SK-N-SH treated with all-trans-retinoic acid at 6 μM for 48 hours (cell line): ENCODE measurements at regions not wholly inside any gene's neighbourhood (a gene's known extent, or its start where the extent isn't known, plus 50 kb on each side); places are given as distances from the start of the nearest gene placed in this dataset.

Experiments
- ATAC-seq: fragments of 200-7000 bp; cut with Tn5 transposase; 3 replicates; pipeline ENCODE4 v1.9.1; 2020; ENCODE audit warnings: mild to moderate bottlenecking, moderate library complexity
- ARNTL ChIP-seq: fragments of 450-650 bp; formaldehyde crosslinking; IDR thresholded peaks from 2 replicates; pipeline ENCODE4 v1.5.0; 2020; ENCODE audit warnings: low read depth, mild to moderate bottlenecking, moderate library complexity, borderline replicate concordance
- BACH2 ChIP-seq: fragments of 250-450 bp; sonication (Bioruptor Pico); IDR thresholded peaks from 2 replicates; pipeline ENCODE4 v1.9.0; 2021; ENCODE audit warnings: mild to moderate bottlenecking, borderline replicate concordance
- CSDC2 ChIP-seq: fragments of 250-450 bp; sonication (Bioruptor Pico); IDR thresholded peaks from 2 replicates; pipeline ENCODE4 v1.5.0; 2020; ENCODE audit warnings: mild to moderate bottlenecking, moderate library complexity
- ESRRG ChIP-seq: fragments of 250-450 bp; sonication (Bioruptor Pico); IDR thresholded peaks from 2 replicates; pipeline ENCODE4 v1.6.1; 2021; ENCODE audit warnings: mild to moderate bottlenecking
- GLIS3 ChIP-seq: fragments of 250-450 bp; sonication (Bioruptor Pico); IDR thresholded peaks from 2 replicates; pipeline ENCODE4 v1.5.0; 2020; ENCODE audit warnings: mild to moderate bottlenecking, moderate library complexity
- ISL1 ChIP-seq: fragments of 250-450 bp; sonication (Bioruptor Pico); IDR thresholded peaks from 2 replicates; pipeline ENCODE4 v2.1.2; 2022; ENCODE audit warnings: mild to moderate bottlenecking, moderate library complexity
- OSR1 ChIP-seq: fragments of 250-450 bp; sonication (Bioruptor Pico); IDR thresholded peaks from 2 replicates; pipeline ENCODE4 v1.8.0; 2022; ENCODE audit warnings: moderate library complexity, mild to moderate bottlenecking, inconsistent platforms
- PPARA ChIP-seq: fragments of 250-450 bp; sonication (Bioruptor Pico); IDR thresholded peaks from 2 replicates; pipeline ENCODE4 v1.5.0; 2020; ENCODE audit warnings: mild to moderate bottlenecking, borderline replicate concordance
- RARB ChIP-seq: fragments of 250-450 bp; sonication (Bioruptor Pico); IDR thresholded peaks from 2 replicates; pipeline ENCODE4 v1.8.0; 2021; ENCODE audit warnings: mild to moderate bottlenecking, moderate library complexity
- SNAI2 ChIP-seq: fragments of 250-450 bp; sonication (Bioruptor Pico); IDR thresholded peaks from 2 replicates; pipeline ENCODE4 v1.5.0; 2020; ENCODE audit warnings: mild to moderate bottlenecking, moderate library complexity
- TCF4 ChIP-seq: fragments of 250-450 bp; sonication (Bioruptor Pico); IDR thresholded peaks from 2 replicates; pipeline ENCODE4 v1.8.0; 2021; ENCODE audit warnings: mild to moderate bottlenecking, moderate library complexity, borderline replicate concordance
- TOX ChIP-seq: fragments of 250-450 bp; sonication (Bioruptor Pico); IDR thresholded peaks from 2 replicates; pipeline ENCODE4 v1.8.0; 2021; ENCODE audit warnings: mild to moderate bottlenecking, moderate library complexity, borderline replicate concordance
- ZC3H10 ChIP-seq: fragments of 250-450 bp; sonication (Bioruptor Pico); IDR thresholded peaks from 2 replicates; pipeline ENCODE4 v1.5.1; 2021; ENCODE audit warnings: mild to moderate bottlenecking, moderate library complexity
- ZFP3 ChIP-seq: fragments of 250-450 bp; sonication (Bioruptor Pico); IDR thresholded peaks from 2 replicates; pipeline ENCODE4 v1.5.0; 2020; ENCODE audit warnings: mild to moderate bottlenecking, moderate library complexity
- ZFP30 ChIP-seq: fragments of 450-650 bp; formaldehyde crosslinking; IDR thresholded peaks from 2 replicates; pipeline ENCODE4 v1.5.0; 2022; ENCODE audit warnings: mild to moderate bottlenecking, moderate library complexity
- ZNF565 ChIP-seq: fragments of 450-650 bp; formaldehyde crosslinking; conservative IDR thresholded peaks from 2 replicates; pipeline ENCODE4 v1.5.0; 2020; ENCODE audit warnings: low read depth, mild to moderate bottlenecking, moderate library complexity
- ZNF70 ChIP-seq: fragments of 450-650 bp; formaldehyde crosslinking; IDR thresholded peaks from 2 replicates; pipeline ENCODE4 v1.5.0; 2020; ENCODE audit warnings: mild to moderate bottlenecking, moderate library complexity
- ZNF8 ChIP-seq: fragments of 450-650 bp; formaldehyde crosslinking; IDR thresholded peaks from 2 replicates; pipeline ENCODE4 v1.5.0; 2020; ENCODE audit warnings: mild to moderate bottlenecking, moderate library complexity
- TF ChIP-seq, protein P1 (sequence below): fragments of 250-450 bp; sonication (Bioruptor Pico); IDR thresholded peaks from 2 replicates; pipeline ENCODE4 v1.5.1; 2021; ENCODE audit warnings: mild to moderate bottlenecking, moderate library complexity
- TF ChIP-seq, protein P2 (sequence below): fragments of 250-450 bp; sonication (Bioruptor Pico); IDR thresholded peaks from 2 replicates; pipeline ENCODE4 v1.8.0; 2020; ENCODE audit warnings: mild to moderate bottlenecking, moderate library complexity, borderline replicate concordance
- TF ChIP-seq, protein P3 (sequence below): fragments of 250-450 bp; sonication (Bioruptor Pico); IDR thresholded peaks from 2 replicates; pipeline ENCODE4 v1.5.1; 2020; ENCODE audit warnings: low read depth, mild to moderate bottlenecking, moderate library complexity
- TF ChIP-seq, protein P4 (sequence below): fragments of 250-450 bp; sonication (Bioruptor Pico); IDR thresholded peaks from 2 replicates; pipeline ENCODE4 v1.8.0; 2021; ENCODE audit warnings: low read depth, mild to moderate bottlenecking, moderate library complexity, borderline replicate concordance

DNA sequence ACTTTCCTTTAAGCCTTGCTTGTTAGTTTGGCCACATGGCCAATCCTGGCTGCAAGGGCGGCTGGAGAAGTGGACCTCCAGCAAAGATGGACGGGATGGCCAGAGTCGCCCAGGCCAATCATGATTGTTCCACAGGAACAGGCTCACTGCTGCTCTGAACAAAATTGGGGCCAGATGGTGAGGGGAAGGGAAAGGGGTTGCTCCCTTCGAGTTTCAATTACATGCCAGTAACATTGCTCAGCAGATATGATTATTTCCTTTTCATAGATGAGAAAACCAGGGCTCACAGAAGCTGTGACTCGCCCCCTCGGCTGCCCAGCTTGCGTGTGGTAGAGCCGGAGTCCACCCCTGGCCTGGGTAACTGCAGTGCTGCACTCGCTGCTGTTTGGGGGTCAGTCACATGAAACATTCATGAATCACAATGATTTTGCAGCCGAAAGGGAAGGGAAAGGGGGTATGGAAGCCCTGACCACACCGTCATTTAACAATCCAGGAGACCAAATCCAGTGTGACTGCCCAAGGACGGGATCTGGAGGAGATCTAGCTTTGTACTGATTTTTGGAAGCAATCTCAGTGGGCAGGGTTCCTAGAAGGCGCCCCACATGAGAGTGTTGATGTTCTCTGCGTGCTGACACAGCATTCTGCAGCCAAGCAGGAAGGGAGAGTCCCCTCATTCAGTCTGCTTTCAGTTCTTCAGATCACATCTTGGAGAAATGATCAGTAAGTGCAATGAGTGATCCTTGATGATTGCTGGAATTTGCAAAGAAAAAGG, 77.3 kb upstream of the MSX1 start:
- peak; percentile 66 for ATAC-seq
- no peak for TF ChIP-seq TCF4 (CRISPR knock-in tag)
- TF ChIP-seq ARNTL (CRISPR knock-in tag): no peak
- TF ChIP-seq OSR1 (CRISPR knock-in tag): no peak
- no peak for TF ChIP-seq GLIS3 (CRISPR knock-in tag)
- no peak for TF ChIP-seq BACH2
- no peak for TF ChIP-seq RARB (CRISPR knock-in tag)
- TF ChIP-seq TOX (CRISPR knock-in tag): no peak
- no peak for TF ChIP-seq ZNF565 (CRISPR knock-in tag)
- TF ChIP-seq, protein P1, sequence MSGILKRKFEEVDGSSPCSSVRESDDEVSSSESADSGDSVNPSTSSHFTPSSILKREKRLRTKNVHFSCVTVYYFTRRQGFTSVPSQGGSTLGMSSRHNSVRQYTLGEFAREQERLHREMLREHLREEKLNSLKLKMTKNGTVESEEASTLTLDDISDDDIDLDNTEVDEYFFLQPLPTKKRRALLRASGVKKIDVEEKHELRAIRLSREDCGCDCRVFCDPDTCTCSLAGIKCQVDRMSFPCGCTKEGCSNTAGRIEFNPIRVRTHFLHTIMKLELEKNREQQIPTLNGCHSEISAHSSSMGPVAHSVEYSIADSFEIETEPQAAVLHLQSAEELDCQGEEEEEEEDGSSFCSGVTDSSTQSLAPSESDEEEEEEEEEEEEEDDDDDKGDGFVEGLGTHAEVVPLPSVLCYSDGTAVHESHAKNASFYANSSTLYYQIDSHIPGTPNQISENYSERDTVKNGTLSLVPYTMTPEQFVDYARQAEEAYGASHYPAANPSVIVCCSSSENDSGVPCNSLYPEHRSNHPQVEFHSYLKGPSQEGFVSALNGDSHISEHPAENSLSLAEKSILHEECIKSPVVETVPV (CRISPR knock-in tag): no peak
- no peak for TF ChIP-seq ZNF70 (CRISPR knock-in tag)

DNA sequence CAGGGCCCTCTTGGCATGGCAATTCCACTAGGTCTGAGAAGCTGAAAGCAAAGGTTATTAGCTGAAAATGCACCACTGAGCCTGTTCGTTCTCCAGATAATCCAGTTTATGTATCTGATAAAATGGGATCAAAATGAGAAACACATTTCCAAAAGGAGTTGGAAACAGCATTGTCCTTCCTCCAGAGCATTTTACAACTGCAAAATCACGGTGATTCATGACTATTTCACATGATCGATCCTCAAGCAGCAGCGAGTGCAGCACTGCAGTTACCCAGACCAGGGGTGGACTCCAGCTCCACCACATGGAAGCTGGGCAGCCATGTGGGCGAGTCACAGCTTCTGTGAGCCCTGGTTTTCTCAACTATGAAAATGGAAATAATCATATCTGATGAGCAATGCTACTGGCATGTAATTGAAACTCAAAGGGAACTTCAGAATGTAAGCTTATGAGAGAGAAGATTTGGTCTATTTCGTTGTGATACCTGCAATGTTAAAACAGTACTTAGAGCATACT, 78.7 kb upstream of the MSX1 start:
- ATAC-seq: peak; percentile 81
- TF ChIP-seq ARNTL (CRISPR knock-in tag) (no peak), TCF4 (CRISPR knock-in tag) (peak; percentile 84), ESRRG (CRISPR knock-in tag) (no peak), GLIS3 (CRISPR knock-in tag) (no peak)
- TF ChIP-seq, protein P2, sequence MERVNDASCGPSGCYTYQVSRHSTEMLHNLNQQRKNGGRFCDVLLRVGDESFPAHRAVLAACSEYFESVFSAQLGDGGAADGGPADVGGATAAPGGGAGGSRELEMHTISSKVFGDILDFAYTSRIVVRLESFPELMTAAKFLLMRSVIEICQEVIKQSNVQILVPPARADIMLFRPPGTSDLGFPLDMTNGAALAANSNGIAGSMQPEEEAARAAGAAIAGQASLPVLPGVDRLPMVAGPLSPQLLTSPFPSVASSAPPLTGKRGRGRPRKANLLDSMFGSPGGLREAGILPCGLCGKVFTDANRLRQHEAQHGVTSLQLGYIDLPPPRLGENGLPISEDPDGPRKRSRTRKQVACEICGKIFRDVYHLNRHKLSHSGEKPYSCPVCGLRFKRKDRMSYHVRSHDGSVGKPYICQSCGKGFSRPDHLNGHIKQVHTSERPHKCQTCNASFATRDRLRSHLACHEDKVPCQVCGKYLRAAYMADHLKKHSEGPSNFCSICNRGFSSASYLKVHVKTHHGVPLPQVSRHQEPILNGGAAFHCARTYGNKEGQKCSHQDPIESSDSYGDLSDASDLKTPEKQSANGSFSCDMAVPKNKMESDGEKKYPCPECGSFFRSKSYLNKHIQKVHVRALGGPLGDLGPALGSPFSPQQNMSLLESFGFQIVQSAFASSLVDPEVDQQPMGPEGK (CRISPR knock-in tag): no peak

DNA sequence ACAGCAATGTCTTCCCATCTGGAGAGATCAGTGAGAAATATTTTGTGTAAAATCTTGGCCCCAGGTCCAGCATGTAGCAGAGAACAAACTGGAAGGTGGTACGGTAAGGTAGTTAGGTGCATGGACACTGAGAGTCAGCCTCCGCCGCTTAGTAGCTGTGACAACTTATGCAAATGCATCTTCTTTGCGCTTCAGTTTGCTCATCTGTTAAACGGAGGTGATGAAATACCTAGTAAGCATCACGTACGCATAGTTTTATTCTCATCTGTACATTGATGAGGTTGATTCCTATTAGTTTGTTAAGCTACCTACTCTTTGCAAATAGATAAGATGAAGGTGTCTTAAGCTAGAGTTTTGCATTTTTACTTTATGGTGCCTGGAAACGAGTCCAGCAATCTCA, 80.0 kb upstream of the MSX1 start:
- no peak for ATAC-seq
- TF ChIP-seq TCF4 (CRISPR knock-in tag) (no peak), ZC3H10 (CRISPR knock-in tag) (no peak), ARNTL (CRISPR knock-in tag) (no peak), OSR1 (CRISPR knock-in tag) (no peak), ISL1 (no peak), ZFP30 (CRISPR knock-in tag) (no peak), ZNF8 (CRISPR knock-in tag) (no peak), TOX (CRISPR knock-in tag) (no peak), RARB (CRISPR knock-in tag) (no peak), ZNF70 (CRISPR knock-in tag) (no peak), ZFP3 (CRISPR knock-in tag) (no peak)
- TF ChIP-seq, protein P1 (CRISPR knock-in tag): no peak
- TF ChIP-seq, protein P3, sequence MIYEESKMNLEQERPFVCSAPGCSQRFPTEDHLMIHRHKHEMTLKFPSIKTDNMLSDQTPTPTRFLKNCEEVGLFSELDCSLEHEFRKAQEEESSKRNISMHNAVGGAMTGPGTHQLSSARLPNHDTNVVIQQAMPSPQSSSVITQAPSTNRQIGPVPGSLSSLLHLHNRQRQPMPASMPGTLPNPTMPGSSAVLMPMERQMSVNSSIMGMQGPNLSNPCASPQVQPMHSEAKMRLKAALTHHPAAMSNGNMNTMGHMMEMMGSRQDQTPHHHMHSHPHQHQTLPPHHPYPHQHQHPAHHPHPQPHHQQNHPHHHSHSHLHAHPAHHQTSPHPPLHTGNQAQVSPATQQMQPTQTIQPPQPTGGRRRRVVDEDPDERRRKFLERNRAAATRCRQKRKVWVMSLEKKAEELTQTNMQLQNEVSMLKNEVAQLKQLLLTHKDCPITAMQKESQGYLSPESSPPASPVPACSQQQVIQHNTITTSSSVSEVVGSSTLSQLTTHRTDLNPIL (CRISPR knock-in tag): no peak

DNA sequence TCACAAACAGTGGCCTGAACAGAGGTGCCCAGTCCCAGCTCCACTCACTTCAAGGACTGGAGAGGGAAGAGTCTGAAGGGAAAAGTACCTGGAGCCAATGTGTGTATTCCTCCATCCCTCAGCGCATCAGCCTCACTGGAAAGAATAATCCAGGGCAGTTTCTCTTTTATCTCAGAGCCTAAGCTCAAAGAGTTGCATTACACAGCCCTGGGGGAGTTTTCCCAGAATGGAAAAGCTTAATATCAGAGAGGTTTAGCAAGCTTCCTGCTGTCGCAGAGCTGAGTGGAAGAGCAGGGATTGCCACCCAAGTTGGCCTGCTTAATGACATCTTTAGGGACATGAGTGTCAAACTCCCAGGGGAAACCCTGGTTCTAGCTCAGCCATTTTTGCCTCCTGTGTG, 80.4 kb upstream of the MSX1 start:
- ATAC-seq: no peak
- TF ChIP-seq ESRRG (CRISPR knock-in tag) (no peak), SNAI2 (CRISPR knock-in tag) (no peak), CSDC2 (no peak), BACH2 (no peak), RARB (CRISPR knock-in tag) (no peak), TOX (CRISPR knock-in tag) (no peak), ZFP3 (CRISPR knock-in tag) (no peak), ZNF8 (CRISPR knock-in tag) (no peak), ZNF565 (CRISPR knock-in tag) (no peak), OSR1 (CRISPR knock-in tag) (no peak), PPARA (CRISPR knock-in tag) (no peak), GLIS3 (CRISPR knock-in tag) (no peak), ZC3H10 (CRISPR knock-in tag) (no peak), ZNF70 (CRISPR knock-in tag) (no peak)
- TF ChIP-seq, protein P4, sequence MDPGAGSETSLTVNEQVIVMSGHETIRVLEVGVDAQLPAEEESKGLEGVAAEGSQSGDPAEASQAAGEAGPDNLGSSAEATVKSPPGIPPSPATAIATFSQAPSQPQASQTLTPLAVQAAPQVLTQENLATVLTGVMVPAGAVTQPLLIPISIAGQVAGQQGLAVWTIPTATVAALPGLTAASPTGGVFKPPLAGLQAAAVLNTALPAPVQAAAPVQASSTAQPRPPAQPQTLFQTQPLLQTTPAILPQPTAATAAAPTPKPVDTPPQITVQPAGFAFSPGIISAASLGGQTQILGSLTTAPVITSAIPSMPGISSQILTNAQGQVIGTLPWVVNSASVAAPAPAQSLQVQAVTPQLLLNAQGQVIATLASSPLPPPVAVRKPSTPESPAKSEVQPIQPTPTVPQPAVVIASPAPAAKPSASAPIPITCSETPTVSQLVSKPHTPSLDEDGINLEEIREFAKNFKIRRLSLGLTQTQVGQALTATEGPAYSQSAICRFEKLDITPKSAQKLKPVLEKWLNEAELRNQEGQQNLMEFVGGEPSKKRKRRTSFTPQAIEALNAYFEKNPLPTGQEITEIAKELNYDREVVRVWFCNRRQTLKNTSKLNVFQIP: no peak
